ENCODE measurements at regions not wholly inside any gene's neighbourhood (a gene's known extent, or its start where the extent isn't known, plus 50 kb on each side); places are given as distances from the start of the nearest gene placed in this dataset.

DNA sequence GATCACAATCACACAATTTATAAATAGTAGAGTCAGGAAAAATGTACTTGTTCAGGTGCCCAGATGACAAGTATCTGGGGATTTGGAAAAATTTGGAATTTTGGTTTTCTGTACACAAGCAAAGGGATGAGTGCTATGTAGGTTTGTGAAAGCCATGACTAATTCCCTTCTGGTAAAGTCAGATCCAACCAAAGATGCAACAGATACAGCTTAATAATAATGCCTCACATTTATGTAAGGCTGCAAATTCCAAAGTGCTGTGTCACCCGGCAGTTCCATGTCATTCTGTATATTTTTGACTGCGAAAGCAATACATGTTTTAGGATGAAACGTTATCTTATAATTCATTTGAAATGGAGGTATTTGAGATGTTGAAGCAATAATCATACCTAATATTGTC, 102.7 kb upstream of the AGBL1 start:
- DNase-seq (ENCODE audit: low spot score): no peak

DNA sequence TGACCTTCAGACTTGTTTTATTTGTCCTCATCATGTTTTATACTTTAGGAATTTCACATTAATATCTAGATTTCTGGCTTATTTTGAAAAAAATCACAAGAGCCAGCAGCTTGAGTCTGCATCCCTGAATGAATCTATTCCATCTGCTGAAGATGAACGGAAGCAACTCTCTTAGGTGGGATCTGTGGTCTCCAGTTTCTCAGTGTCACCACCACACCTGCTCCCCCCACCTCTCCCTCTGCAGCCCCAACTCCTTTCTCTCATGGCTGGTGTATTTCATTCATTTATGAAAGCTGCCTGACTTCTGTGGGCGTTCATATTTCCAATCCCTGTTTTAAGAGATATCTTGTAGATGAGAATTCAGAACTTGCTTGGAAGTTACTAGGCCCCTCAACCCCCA, 102.1 kb upstream of the AGBL1 start:
- DNase-seq (ENCODE audit: low spot score): no peak

- no peak for DNase-seq (ENCODE audit: low spot score)
Observed at GRCh38 chr15:85979929-85980328, 99.7 kb upstream of the AGBL1 start.

DNA sequence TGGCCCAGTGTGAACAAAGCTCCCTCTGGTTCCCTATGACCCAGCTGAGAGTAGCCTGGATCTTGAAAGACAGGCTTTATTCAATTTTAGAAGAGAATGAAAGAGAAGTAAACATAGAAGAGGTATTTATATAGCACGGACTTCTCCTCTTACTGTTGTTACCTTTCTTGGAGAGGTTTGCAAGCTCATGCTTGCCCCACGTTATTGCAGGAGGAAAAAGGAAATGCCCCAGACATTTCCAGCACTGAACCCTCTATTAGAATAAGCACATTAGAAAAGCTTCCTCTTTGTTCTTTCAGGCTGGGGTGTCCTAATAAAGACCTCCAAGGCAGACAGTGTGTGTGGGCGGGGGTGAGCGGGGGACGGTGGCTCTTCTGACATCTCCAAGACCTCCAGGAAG, 98.7 kb upstream of the AGBL1 start:
- DNase-seq (ENCODE audit: low spot score): no peak

DNA sequence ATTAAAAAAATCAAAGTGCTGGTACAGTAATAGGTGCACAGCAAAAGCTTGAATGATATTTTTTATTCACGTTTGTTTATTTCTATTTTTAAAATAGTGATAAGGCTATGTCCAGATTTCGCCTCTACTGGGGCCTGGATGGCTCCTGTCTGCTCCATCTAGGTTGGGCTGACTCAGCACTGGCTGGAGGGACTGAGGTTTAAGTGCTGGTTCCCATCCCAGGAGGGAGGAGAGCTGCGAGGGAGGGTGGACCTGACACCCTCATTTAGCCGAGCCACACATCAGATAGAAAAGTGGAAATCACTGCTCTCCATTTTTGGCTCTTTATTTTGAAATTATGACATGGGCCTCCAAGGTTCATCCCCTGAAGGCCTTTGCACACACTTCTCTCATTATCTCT, 95.4 kb upstream of the AGBL1 start:
- DNase-seq (ENCODE audit: low spot score): no peak

DNA sequence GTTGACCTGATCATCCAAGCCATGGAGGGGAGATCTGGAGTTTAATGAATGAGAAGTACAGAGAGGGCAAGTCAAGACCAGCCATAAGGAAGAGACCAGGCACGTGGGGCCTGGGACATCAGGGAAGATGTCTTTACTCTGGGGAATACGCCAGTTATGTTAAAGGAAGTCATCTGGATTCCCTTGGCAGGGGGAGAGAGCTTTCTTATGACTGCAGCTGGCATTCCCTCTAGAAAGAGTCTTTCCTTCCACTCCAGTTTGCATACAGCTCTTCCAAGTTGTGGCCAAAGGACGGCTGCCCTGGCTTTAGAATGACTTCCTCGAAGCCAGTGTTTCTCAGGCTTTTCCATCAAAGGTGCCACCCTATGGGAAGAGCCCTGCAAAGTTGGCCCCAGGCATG, 93.6 kb upstream of the AGBL1 start:
- DNase-seq (ENCODE audit: low spot score): no peak

- DNase-seq (ENCODE audit: low spot score): no peak
Observed at GRCh38 chr15:85986741-85987140, 92.9 kb upstream of the AGBL1 start.

DNA sequence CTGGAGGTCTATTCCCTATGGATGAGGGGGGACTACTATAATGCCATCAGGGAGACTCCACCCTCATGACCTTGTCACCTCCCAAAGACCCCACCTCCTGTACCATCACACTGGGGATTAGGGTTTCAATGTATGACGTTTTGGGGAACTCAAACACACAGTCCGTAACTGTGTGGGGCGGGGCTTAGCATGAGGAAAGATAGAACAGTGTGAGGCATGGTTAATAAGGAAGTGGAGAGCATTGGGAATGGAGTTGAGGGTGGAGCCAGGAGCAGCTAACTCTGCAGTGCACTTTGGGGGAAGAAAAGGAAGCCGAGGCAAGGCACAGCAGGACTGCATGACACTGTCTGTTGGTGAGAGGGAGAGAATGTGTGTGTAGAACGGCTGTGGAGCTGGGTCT, 90.9 kb upstream of the AGBL1 start:
- no peak for DNase-seq (ENCODE audit: low spot score)

DNA sequence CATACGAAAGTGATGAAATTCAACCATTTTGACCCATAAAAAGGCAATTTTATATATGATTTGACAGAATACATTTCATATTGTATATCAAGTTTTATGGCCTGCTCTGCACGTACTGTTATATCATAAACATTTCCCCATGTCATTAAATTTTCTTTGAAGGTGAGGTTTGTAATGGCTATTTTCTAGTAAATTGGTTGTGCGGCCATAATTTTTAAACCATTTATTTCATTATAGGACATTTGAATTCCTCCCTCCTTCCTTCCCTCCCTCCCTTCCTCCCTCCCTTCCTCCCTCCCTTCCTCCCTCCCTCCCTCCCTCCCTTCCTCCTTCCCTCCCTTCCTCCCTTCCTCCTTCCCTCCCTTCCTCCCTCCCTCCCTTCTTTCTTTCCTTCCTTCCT, 87.4 kb upstream of the AGBL1 start:
- DNase-seq (ENCODE audit: low spot score): no peak

GRCh38 chr15:85993116-85993515, 86.6 kb upstream of the AGBL1 start:
- no peak for DNase-seq (ENCODE audit: low spot score)

- no peak for DNase-seq (ENCODE audit: low spot score)
Observed at GRCh38 chr15:85997618-85998017, 82.1 kb upstream of the AGBL1 start.

GRCh38 chr15:85999658-86000057, 80.0 kb upstream of the AGBL1 start:
- DNase-seq (ENCODE audit: low spot score): no peak

GRCh38 chr15:86001200-86001599, 78.5 kb upstream of the AGBL1 start:
- DNase-seq (ENCODE audit: low spot score): no peak

GRCh38 chr15:86002444-86002843, 77.2 kb upstream of the AGBL1 start:
- peak; percentile 80 for DNase-seq (ENCODE audit: low spot score)

- no peak for DNase-seq (ENCODE audit: low spot score)
Observed at GRCh38 chr15:86004061-86004460, 75.6 kb upstream of the AGBL1 start.

DNA sequence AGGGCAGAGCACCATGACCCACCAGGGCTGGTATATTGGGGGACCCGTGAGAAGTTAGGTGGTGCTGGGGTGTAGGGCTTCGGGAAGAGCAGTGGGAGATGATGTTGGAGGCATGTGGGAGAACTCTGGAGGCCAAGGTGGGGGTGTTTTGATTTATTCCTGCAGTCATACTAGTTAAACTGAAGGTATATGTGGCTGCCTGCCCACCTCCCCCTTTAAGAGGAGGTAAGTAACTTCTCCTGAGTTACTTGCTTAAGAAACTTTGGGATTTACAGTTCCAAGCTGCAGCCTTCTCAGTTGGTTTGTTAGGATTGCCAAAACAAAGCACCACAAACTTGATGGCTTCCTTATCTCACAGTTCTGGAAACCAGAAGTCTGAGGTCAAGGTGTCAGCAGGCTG, 73.1 kb upstream of the AGBL1 start:
- DNase-seq (ENCODE audit: low spot score): no peak

DNA sequence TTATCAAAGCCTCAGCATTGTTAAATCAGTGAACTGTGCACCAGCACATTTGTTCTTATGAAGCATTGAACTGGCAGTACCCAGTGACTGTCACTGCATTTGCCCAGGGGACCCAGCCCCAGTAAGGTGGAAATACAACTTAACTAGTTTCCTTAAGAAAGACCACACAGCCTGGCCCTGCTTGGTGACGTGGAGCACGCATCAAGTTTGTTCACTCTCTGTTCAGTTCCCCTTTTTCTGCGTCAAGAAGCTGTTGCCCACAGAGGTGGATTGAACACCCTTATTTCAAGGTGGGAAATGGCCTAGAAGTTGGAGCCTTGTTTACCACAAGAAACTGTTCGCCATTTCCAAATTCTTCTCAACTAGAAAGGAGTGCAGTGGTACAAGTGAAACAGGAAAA, 69.9 kb upstream of the AGBL1 start:
- no peak for DNase-seq (ENCODE audit: low spot score)

DNA sequence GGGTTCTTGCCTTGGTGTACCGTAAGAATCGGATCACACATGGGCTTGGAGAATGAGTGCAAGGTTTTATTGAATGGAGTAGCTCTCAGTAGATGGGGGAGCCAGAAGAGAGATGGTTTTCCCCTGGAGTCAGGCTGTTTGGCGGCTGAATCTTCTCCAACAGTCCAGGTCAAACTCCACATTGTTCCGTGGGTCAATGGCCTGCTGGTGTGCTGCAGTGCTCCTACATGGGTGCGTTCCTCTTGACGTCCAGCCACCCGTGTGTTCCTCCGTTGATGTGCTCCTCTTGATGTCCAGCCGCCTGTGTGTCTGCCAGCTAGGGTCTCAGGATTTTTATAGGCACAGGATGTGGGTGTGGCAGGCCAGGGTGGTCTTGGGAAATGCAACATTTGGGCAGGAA, 69.3 kb upstream of the AGBL1 start:
- DNase-seq (ENCODE audit: low spot score): no peak

DNA sequence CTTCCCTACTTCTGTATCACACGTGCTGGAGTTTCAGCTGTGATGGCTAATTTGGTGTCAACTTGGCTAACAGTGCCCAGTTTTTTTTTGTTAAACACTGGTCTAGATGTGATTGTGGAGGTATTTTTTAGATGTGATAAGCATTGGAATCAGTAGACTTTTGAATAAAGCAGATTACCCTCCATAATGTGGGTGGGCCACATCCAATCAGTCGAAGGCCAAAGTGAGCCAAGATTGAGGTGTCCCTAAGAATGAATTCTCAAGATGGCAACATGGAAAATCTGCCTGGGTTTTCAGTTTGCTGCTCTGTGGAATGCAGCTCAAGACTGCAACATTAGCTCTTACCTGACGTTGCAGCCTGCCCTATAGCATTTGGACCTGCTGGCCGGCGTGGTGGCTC, 68.8 kb upstream of the AGBL1 start:
- DNase-seq (ENCODE audit: low spot score): no peak

DNA sequence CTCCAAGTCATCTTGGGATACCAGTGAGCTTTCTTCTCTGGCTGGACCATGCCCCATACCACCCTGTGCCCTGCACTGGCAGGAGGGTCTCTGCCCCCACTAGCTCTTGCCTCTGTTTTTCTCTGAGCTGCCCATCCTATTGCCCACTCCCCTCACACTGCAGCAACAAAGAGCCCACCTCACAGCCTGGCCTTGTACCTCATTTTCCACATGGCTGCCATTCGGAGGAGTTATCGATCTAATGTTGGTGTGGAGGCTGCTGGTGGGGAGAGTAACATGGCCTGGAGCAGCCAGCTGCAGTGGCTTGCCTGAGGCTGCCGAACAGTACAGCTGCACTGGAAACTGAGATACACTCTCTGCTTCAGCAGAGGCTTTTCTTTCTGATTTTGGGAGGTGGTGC, 65.7 kb upstream of the AGBL1 start:
- no peak for DNase-seq (ENCODE audit: low spot score)

DNA sequence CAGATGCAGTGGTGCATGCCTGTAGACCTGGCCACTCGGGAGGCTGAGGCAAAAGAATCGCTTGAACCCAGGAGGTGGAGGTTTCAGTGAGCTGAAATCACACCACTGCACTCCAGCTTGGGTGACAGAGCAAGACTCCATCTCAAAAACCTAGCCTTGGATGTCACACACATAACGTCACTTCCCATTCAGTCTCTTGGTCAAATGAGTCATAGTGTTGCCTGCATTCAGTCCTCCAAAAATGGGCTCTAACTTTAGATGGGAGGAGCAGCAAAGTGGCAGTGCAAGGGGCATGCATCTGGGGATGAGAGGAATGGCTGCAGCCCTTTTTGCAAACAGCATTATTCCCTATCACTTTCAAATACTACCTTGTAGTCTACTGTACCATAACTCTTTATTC, 62.9 kb upstream of the AGBL1 start:
- DNase-seq (ENCODE audit: low spot score): no peak

- DNase-seq (ENCODE audit: low spot score): no peak
Observed at GRCh38 chr15:86018679-86019078, 61.0 kb upstream of the AGBL1 start.

GRCh38 chr15:86021281-86022264, 58.1 kb upstream of the AGBL1 start:
- DNase-seq (ENCODE audit: low spot score): peak; percentile 79

DNA sequence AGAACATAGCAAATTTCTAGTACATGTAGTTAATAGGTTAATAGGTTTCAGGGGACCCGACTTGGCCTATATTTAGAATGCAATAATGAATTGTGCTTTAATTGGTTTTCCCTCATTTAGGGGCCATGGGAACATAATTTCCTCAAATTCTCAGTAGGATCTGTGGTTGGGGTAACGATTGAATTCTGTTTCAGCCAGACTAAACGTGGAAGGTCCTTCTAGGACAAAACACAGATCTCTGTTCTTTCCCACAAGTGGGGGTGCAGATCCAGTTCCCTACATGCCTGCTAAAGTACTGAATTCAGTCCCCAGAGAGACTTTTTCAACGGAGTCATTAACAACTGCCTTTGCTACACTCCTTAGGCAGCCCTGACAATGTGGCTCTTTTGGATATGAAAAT, 50.7 kb upstream of the AGBL1 start:
- no peak for DNase-seq (ENCODE audit: low spot score)
